Activated CD4-positive, alpha-beta T cell treated with anti-CD3 and anti-CD28 coated beads, Interleukin-2, amount 10 ng/mL, durations not matched to agents 24 days and 14 days (primary cell): ENCODE measurements at regions not wholly inside any gene's neighbourhood (a gene's known extent, or its start where the extent isn't known, plus 50 kb on each side); places are given as distances from the start of the nearest gene placed in this dataset.
"Not testable (repeated sequence)": the region's sequence is repeated elsewhere in the genome, so short reads cannot be mapped to it uniquely, and the experiment has no call there.

Source experiments
- DNase-seq: peaks from one replicate; pipeline ENCODE4 v3.0.0; 2022
- H3K27ac Mint-ChIP-seq: one replicate; pipeline ENCODE4 v1.8.0; 2022; ENCODE audit warnings: mild to moderate bottlenecking, mixed read lengths
- H3K27me3 Mint-ChIP-seq: one replicate; pipeline ENCODE4 v1.8.0; 2022; ENCODE audit warnings: mixed read lengths
- H3K36me3 Mint-ChIP-seq: one replicate; pipeline ENCODE4 v1.8.0; 2022; ENCODE audit warnings: low read depth, mild to moderate bottlenecking, mixed read lengths
- H3K4me1 Mint-ChIP-seq: one replicate; pipeline ENCODE4 v1.8.0; 2021; ENCODE audit warnings: mixed read lengths
- H3K4me3 Mint-ChIP-seq: one replicate; pipeline ENCODE4 v1.8.0; 2022; ENCODE audit warnings: mild to moderate bottlenecking, moderate library complexity, mixed read lengths
- H3K9me3 Mint-ChIP-seq: one replicate; pipeline ENCODE4 v1.8.0; 2021; ENCODE audit warnings: mixed read lengths
- intact Hi-C: fragments of 100-400 bp; cut with micrococcal nuclease; formaldehyde crosslinking; loops from one replicate; pipeline ENCODE4 v1.15.1; 2023

DNA sequence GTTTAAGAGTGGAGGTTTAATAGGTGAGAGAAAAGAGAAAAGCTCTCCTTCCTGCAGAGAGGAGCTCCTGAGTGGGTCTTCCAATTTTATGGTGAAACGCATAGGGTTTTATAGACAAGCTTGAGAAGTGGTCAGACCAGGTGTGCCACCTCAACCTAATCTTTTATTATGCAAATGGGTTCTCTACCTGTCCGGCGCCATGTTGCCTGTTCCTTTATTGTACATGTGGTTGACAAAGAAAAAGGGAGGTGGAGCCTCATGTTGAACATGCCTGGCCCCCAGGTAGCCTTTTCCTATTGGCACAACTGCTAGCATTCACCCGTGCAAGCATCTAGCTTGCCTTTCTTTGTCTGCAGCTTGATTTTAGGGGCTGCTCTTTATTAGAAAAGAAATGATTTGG, 115.9 kb upstream of the F13A1 start:
- H3K27me3 Mint-ChIP-seq, result peaks cover 5% of the 10 kb centered on the region
- DNase-seq, result no peak
- H3K4me3 Mint-ChIP-seq, result no peak overlapping the region
- intact Hi-C loops, result no loop called here
- H3K9me3 Mint-ChIP-seq, result no peaks in the 10 kb centered on the region
- no peaks in the 10 kb centered on the region for H3K4me1 Mint-ChIP-seq
- no peak overlapping the region for H3K27ac Mint-ChIP-seq
- no peaks in the 10 kb centered on the region for H3K36me3 Mint-ChIP-seq

- no peaks in the 10 kb centered on the region for H3K36me3 Mint-ChIP-seq
- DNase-seq, result no peak
- intact Hi-C loops, result no loop called here
- H3K4me1 Mint-ChIP-seq, result no peaks in the 10 kb centered on the region
- no peaks in the 10 kb centered on the region for H3K9me3 Mint-ChIP-seq
- H3K4me3 Mint-ChIP-seq, result no peak overlapping the region
- H3K27me3 Mint-ChIP-seq, result peaks cover 5% of the 10 kb centered on the region
- no peak overlapping the region for H3K27ac Mint-ChIP-seq
Measured at GRCh38 chr6:6436946-6437345, 116.5 kb upstream of the F13A1 start.

DNA sequence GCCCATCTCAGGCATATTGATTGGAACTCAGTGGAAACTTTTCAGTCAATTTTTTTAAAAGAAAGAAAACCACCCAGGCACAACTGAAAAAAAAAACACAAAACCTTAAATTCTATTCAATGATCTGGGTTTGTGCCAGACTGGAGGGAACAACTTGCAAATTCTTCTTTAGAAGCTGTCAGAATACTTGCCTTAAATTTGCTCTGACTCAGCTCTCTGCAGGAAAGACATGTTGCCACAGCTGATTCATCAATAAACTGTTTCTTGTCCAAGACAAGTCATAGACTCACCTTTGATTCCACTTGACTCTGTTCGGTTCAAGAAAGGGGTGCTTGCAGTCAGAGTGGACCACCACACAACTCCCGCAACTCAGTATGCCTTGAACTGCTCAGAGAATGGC, 117.8 kb upstream of the F13A1 start:
- intact Hi-C loops, result no loop called here
- Mint-ChIP-seq H3K9me3 (no peaks in the 10 kb centered on the region), H3K27me3 (peaks cover 2% of the 10 kb centered on the region), H3K4me3 (no peak overlapping the region), H3K4me1 (no peaks in the 10 kb centered on the region), H3K36me3 (no peaks in the 10 kb centered on the region), H3K27ac (no peak overlapping the region)
- no peak for DNase-seq

DNA sequence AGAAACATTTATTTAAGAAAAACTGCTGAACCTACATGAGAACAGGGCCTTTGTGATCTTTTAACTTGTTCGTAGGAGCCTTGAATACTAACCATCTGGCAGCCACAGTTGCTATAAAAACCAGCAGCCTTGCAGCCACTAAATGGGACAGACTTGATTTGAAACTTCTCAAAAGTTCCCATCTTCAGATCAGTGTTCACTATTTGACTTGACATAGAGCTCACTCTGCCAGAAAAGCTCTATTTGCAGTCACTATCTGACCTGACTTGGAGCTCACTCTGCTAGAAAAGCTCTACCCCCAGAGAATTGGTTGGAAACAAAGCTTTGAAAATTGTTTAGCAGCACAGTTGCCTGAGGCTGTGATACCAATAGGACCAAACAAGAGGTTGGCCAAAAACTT, 119.3 kb upstream of the F13A1 start:
- DNase-seq, result no peak
- H3K27ac Mint-ChIP-seq, result no peak overlapping the region
- no peaks in the 10 kb centered on the region for H3K9me3 Mint-ChIP-seq
- no peaks in the 10 kb centered on the region for H3K4me1 Mint-ChIP-seq
- intact Hi-C loops, result no loop called here
- H3K27me3 Mint-ChIP-seq, result peaks cover 4% of the 10 kb centered on the region
- H3K4me3 Mint-ChIP-seq, result no peak overlapping the region
- H3K36me3 Mint-ChIP-seq, result no peaks in the 10 kb centered on the region

DNA sequence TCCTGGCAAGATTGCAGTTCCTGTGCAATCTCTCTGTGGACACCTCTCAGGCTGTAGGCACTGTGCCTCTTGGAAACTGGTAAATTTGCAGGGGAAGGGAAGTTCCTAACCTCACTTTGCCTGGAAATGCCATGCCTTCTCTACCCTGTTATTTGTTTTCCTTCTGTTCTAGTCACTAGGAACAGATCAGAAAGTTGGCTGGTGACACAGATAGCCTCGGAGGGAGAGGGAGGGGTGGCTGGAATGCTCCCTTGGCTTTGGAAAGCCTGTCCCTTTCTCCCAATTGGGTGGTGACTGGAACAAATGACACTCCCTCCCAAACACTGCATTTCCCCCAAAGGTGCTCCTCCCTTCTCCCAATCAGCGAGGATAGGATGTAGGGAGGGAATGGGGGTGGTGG, 131.5 kb upstream of the F13A1 start:
- no peak overlapping the region for H3K27ac Mint-ChIP-seq

DNA sequence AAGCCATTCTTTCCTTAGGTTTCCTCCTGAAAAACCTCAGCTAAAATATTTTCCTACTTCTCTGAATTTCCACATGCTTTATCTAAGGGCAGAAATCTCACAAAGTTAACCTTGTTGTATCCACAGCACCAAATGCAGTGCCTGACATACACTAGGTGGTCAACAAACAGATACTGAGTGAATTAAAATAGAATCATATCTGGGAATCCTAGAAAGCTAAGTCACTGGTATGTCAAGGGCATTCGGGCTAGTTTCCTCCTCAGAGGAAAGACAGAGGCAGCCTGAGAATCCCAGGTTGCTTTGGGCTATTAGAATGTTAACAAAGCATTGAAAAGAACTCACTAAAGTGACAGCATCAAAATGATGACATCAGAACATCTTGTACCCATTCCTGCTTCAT, 132.7 kb upstream of the F13A1 start:
- no peak for DNase-seq
- intact Hi-C loops, result no loop called here
- peaks cover 12% of the 10 kb centered on the region for H3K27me3 Mint-ChIP-seq
- no peaks in the 10 kb centered on the region for H3K36me3 Mint-ChIP-seq
- H3K4me1 Mint-ChIP-seq, result no peaks in the 10 kb centered on the region
- H3K9me3 Mint-ChIP-seq, result no peaks in the 10 kb centered on the region
- H3K4me3 Mint-ChIP-seq, result no peak overlapping the region
- H3K27ac Mint-ChIP-seq, result no peak overlapping the region

More for the DNA sequence above, 131.5 kb upstream of the F13A1 start:
- Mint-ChIP-seq H3K36me3 (no peaks in the 10 kb centered on the region), H3K27me3 (peaks cover 15% of the 10 kb centered on the region), H3K4me1 (no peaks in the 10 kb centered on the region), H3K9me3 (no peaks in the 10 kb centered on the region), H3K4me3 (no peak overlapping the region)
- intact Hi-C loops, result no loop called here
- no peak for DNase-seq

GRCh38 chr6:6455272-6455671, 133.2 kb upstream of the LY86 start:
- intact Hi-C loops, result no loop called here
- Mint-ChIP-seq H3K27me3 (peaks cover 17% of the 10 kb centered on the region), H3K4me1 (no peaks in the 10 kb centered on the region), H3K9me3 (peaks cover 4% of the 10 kb centered on the region), H3K27ac (no peak overlapping the region), H3K4me3 (no peak overlapping the region), H3K36me3 (no peaks in the 10 kb centered on the region)
- DNase-seq, result no peak

- H3K36me3 Mint-ChIP-seq, result no peaks in the 10 kb centered on the region
- intact Hi-C loops, result no loop called here
- H3K9me3 Mint-ChIP-seq, result peaks cover 4% of the 10 kb centered on the region
- H3K27ac Mint-ChIP-seq, result no peak overlapping the region
- peaks cover 27% of the 10 kb centered on the region for H3K27me3 Mint-ChIP-seq
- DNase-seq, result no peak
- H3K4me3 Mint-ChIP-seq, result no peak overlapping the region
- no peaks in the 10 kb centered on the region for H3K4me1 Mint-ChIP-seq
Measured at GRCh38 chr6:6458172-6458571, 130.3 kb upstream of the LY86 start.

GRCh38 chr6:6459963-6460362, 128.6 kb upstream of the LY86 start:
- H3K9me3 Mint-ChIP-seq, intact Hi-C loops, H3K36me3 Mint-ChIP-seq, H3K27ac Mint-ChIP-seq, DNase-seq, H3K4me1 Mint-ChIP-seq, H3K4me3 Mint-ChIP-seq: not testable (repeated sequence)
- peaks cover 27% of the 10 kb centered on the region for H3K27me3 Mint-ChIP-seq

DNA sequence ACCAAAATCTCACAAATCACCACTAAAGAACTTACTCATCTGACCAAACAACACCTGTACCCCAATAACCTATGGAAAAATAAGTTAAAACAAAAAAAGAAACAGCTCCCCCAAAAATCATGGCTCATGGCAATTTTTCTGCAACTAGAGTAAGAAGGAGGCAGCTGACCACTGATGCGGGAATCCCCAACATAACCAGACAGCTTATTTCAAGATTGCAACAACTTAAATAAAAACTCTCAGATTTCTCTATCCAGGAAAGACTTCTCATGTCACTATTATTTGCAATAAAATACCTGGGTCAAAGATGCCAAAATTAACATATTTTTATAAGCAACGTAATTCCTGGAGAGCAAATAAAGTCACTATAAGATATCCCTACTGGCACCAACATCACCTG, 128.1 kb upstream of the LY86 start:
- intact Hi-C loops, result no loop called here
- no peak for DNase-seq
- Mint-ChIP-seq H3K4me1 (no peaks in the 10 kb centered on the region), H3K9me3 (peaks cover 4% of the 10 kb centered on the region), H3K36me3 (no peaks in the 10 kb centered on the region), H3K27me3 (peaks cover 30% of the 10 kb centered on the region), H3K4me3 (no peak overlapping the region), H3K27ac (no peak overlapping the region)

- no peaks in the 10 kb centered on the region for H3K4me1 Mint-ChIP-seq
- H3K9me3 Mint-ChIP-seq, result peaks cover 4% of the 10 kb centered on the region
- intact Hi-C loops, result no loop called here
- H3K27me3 Mint-ChIP-seq, result peaks cover 29% of the 10 kb centered on the region
- H3K36me3 Mint-ChIP-seq, result no peaks in the 10 kb centered on the region
- no peak overlapping the region for H3K4me3 Mint-ChIP-seq
- no peak overlapping the region for H3K27ac Mint-ChIP-seq
- no peak for DNase-seq
Measured at GRCh38 chr6:6461138-6461537, 127.4 kb upstream of the LY86 start.

DNA sequence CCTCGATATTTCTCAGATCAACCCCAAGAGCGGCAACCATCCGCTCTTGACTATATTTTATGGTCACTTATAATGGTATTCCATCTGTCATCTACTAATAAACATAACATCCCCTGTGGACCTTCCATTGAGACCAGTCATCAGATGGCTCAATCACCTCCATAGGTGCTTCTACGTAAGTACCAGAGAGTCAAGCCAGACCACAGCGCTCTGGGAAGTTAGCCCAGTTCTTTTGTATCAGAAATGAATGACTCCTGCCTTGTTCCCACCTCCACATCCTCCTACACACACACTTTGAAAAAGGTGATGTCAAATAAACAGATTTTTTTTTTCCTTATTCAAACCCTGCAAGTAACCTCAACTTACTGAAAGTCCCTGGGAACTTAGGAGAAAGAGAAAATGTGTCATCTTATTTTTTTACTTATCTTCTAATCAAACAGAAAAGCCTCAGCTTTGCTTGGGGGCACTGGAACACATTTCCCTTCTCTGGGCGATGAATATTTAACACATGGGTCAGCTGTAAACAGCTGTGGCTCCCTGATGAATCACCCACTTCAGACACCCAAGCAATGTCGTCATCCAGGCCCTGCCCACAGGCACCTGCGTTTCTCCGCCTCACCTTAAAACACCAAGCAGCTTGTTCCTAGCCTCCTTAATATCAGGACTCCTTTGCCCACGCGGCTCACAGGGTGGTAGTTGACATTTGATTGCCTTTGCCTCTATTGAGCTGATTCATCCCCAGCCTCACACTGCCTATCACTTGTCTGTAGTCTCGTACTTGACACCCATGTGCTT, 121.4 kb upstream of the LY86 start:
- Mint-ChIP-seq H3K27ac (no peak overlapping the region), H3K4me1 (no peaks in the 10 kb centered on the region), H3K9me3 (peaks cover 5% of the 10 kb centered on the region), H3K4me3 (no peak overlapping the region), H3K36me3 (no peaks in the 10 kb centered on the region), H3K27me3 (peaks cover 18% of the 10 kb centered on the region)
- intact Hi-C loops, result no loop called here
- no peak for DNase-seq

GRCh38 chr6:6469074-6469473, 119.4 kb upstream of the LY86 start:
- H3K9me3 Mint-ChIP-seq, result peaks cover 5% of the 10 kb centered on the region
- intact Hi-C loops, result no loop called here
- no peaks in the 10 kb centered on the region for H3K36me3 Mint-ChIP-seq
- no peak for DNase-seq
- H3K27ac Mint-ChIP-seq, result no peak overlapping the region
- H3K4me1 Mint-ChIP-seq, result no peaks in the 10 kb centered on the region
- H3K27me3 Mint-ChIP-seq, result peaks cover 13% of the 10 kb centered on the region
- no peak overlapping the region for H3K4me3 Mint-ChIP-seq

DNA sequence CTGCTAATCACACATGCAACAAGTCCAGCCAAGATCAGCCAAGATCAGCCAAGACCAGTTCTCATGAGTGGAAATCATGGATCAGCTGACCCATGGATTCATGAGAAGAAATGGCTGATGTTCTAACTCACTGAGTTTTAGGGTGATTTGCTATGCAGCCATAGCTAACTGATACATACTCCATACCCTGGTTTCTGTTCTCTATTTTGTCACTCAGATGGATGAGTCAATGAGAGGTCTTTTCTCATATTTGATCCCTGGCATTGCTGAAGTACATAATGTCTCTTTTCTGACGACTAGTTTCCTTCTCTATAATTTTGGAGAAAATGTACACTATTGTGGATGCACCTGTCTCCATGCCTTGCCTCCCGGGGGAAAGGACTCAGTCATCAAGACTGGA, 118.4 kb upstream of the LY86 start:
- Mint-ChIP-seq H3K27me3 (peaks cover 6% of the 10 kb centered on the region), H3K4me3 (no peak overlapping the region), H3K36me3 (no peaks in the 10 kb centered on the region), H3K27ac (no peak overlapping the region), H3K4me1 (no peaks in the 10 kb centered on the region), H3K9me3 (peaks cover 5% of the 10 kb centered on the region)
- no peak for DNase-seq
- intact Hi-C loops, result no loop called here

DNA sequence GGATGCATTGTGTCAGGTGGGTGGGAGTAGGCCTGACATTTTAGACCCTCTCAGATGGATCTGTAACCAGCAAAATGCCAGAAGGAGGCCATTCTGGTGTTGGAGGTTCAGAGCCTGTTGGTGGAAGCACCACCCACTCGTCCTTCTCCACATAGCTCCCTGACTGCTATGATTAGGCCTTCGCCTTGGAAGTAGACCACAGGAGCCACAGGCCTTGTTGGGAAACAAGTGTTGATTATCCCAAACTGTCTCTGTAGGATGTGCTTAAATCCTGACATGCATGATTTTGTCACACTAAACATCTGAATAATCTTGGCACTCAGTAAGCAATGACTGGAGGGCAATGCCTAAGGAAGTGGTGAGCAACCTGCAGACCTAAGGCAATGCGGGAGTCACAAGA, 117.2 kb upstream of the LY86 start:
- DNase-seq, result no peak
- Mint-ChIP-seq H3K4me3 (no peak overlapping the region), H3K36me3 (no peaks in the 10 kb centered on the region), H3K4me1 (no peaks in the 10 kb centered on the region), H3K9me3 (peaks cover 5% of the 10 kb centered on the region), H3K27me3 (peaks cover 12% of the 10 kb centered on the region), H3K27ac (no peak overlapping the region)
- intact Hi-C loops, result no loop called here
